Body of pancreas (tissue), 4 donors: ENCODE measurements at regions not wholly inside any gene's neighbourhood (a gene's known extent, or its start where the extent isn't known, plus 50 kb on each side); places are given as distances from the start of the nearest gene placed in this dataset.

Experiments
- ATAC-seq: fragments of 150-250 bp; one replicate; pipeline ENCODE4 v1.9.1; 2016
- DNase-seq, 4 donors: peaks; one replicate each; pipeline ENCODE4 v3.0.0-alpha.2; 2019
- H3K27ac ChIP-seq, 4 donors: fragments of 200-600 bp; sonication (generic); 1 replicate in 3 of 4; 2 replicates in 1 of 4; pipeline versions ENCODE4 v1.5.1 to v1.6.1; 2016 to 2019; ENCODE audit warnings: mild to moderate bottlenecking in 1 of 4, mixed read lengths in 1 of 4, moderate library complexity in 1 of 4
- H3K27me3 ChIP-seq, 2 donors: fragments of 200-600 bp; sonication (generic); one replicate each; pipeline ENCODE4 v1.6.0; 2016; ENCODE audit warnings: mild to moderate bottlenecking in 1 of 2
- H3K36me3 ChIP-seq, 2 donors: fragments of 200-600 bp; sonication (generic); replicated peaks in 1 of 2; 2 replicates each; pipeline ENCODE4 v1.5.1; 2016; ENCODE audit warnings: low read depth in 2 of 2; ENCODE audit not compliant: insufficient read depth in 1 of 2
- H3K4me1 ChIP-seq: fragments of 200-600 bp; sonication (generic); one replicate; pipeline ENCODE4 v1.6.0; 2016
- H3K4me3 ChIP-seq, 2 donors: fragments of 200-600 bp; sonication (generic); 1 replicate in 1 of 2; 2 replicates in 1 of 2; pipeline ENCODE4 v1.5.1; 2016 to 2019
- H3K9me3 ChIP-seq, 3 donors: fragments of 200-600 bp; sonication (generic); 1 replicate in 2 of 3; 2 replicates in 1 of 3; pipeline ENCODE4 v1.5.1; 2016
- POLR2A ChIP-seq, 3 donors: fragments of 450-650 bp; IDR thresholded peaks; one replicate each; pipeline ENCODE4 v1.6.1; 2016; ENCODE audit warnings: antibody characterized with exemption in 3 of 3, mild to moderate bottlenecking in 2 of 3
- WGBS, 2 donors: methylation state at CpG; one replicate each; pipeline ENCODE4 v1.1.5; 2017; 5-methylcytosine and 5-hydroxymethylcytosine counted together
- intact Hi-C: fragments of 100-400 bp; cut with DNase I; formaldehyde crosslinking; loops from one replicate; pipeline ENCODE4 v1.15.1; 2023
- TF ChIP-seq, protein P1 (sequence below), 7 experiments: fragments of 450-650 bp in 4 of 7; fragments of 200-600 bp in 3 of 7; sonication (generic) in 3 of 7; IDR thresholded peaks; one replicate each; pipeline ENCODE4 v1.5.1; 2016 to 2019; ENCODE audit warnings: antibody characterized with exemption in 7 of 7

DNA sequence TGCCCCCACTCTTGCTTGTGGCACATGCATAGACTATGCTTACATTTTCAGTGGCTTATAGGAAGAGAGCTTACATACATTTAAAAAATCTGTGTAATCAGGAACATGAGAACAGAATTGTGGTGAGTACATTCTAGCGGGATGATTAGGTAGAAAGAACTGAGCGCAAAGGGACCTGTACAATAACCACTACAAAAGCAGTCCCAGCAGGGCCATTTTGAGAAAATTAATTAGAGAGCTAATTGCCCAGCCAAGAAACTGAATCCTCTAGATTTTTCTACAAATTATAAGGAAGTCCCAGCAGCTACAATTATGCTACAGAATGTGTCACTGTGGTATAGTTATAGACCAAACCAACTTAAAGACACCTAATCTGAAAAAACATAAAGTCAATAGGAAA is 105.6 kb upstream of the TNFAIP3 start:
- WGBS, 2 donors, result 48 to 70% methylated on average over 2 of the region's 2 CpGs
- TF ChIP-seq, protein P1, sequence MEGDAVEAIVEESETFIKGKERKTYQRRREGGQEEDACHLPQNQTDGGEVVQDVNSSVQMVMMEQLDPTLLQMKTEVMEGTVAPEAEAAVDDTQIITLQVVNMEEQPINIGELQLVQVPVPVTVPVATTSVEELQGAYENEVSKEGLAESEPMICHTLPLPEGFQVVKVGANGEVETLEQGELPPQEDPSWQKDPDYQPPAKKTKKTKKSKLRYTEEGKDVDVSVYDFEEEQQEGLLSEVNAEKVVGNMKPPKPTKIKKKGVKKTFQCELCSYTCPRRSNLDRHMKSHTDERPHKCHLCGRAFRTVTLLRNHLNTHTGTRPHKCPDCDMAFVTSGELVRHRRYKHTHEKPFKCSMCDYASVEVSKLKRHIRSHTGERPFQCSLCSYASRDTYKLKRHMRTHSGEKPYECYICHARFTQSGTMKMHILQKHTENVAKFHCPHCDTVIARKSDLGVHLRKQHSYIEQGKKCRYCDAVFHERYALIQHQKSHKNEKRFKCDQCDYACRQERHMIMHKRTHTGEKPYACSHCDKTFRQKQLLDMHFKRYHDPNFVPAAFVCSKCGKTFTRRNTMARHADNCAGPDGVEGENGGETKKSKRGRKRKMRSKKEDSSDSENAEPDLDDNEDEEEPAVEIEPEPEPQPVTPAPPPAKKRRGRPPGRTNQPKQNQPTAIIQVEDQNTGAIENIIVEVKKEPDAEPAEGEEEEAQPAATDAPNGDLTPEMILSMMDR (IDR thresholded peaks at IDR 0.05), result no peak
- TF ChIP-seq POLR2A (IDR thresholded peaks at IDR 0.05), result no peak
- DNase-seq, result no peak
- Histone ChIP-seq H3K9me3 (no peaks in the 10 kb centered on the region), H3K27me3 (no peaks in the 10 kb centered on the region), H3K36me3 (no peaks in the 10 kb centered on the region), H3K27ac (no peak overlapping the region), H3K4me1 (no peaks in the 10 kb centered on the region), H3K4me3 (no peak overlapping the region)
- no peak for ATAC-seq
- intact Hi-C loops, result no loop called here

DNA sequence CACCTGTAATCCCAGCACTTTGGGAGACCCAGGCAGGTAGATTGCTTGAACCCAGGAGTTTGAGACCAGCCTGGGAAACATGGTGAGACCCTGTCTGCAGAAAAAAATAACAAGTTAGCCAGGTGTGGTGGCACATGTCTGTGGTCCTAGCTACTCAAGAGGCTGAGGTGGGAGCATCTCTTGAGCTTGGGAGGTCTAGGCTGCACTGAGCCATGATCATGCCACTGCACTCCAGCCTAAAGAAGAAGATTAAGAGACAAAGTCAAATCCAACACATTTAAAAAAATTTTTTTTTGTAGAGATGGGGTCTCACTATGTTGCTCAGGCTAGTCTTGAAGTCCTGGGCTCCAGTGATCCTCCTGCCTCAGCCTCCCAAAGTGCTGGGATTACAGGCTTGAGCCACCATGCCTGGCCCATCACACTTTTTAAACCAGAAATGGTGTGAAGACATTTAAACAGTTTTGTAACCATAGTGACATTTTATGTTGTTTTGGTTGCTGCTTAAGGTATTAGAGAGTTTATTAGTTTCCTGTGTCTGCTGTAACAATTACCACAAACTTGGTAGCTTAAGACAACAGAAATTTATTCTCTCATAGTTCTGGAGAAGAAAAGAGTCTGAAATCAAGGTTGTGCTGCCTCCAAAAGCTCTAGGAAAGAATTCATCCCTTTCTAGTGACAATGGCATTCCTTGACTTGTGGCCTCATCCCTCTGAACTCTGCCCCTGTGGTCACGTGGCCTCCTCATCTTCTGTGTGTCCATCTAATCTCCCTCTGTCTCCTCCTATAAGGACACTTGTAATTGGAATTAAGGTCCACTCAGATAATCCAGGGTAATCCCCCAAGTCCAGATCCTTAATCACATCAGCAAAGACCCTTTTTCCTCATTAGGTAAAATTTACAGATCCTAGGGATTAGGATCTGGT is 104.6 kb upstream of the TNFAIP3 start:
- no peaks in the 10 kb centered on the region for H3K4me1 ChIP-seq
- 83% methylated on average over 1 of the region's 1 CpG for WGBS, 2 donors
- H3K36me3 ChIP-seq, result no peaks in the 10 kb centered on the region
- TF ChIP-seq POLR2A (IDR thresholded peaks at IDR 0.05), result no peak
- TF ChIP-seq, protein P1 (IDR thresholded peaks at IDR 0.05), result no peak
- no peaks in the 10 kb centered on the region for H3K9me3 ChIP-seq
- H3K4me3 ChIP-seq, result no peak overlapping the region
- DNase-seq (no peak), ATAC-seq (no peak)
- intact Hi-C loops, result no loop called here
- no peaks in the 10 kb centered on the region for H3K27me3 ChIP-seq
- no peak overlapping the region for H3K27ac ChIP-seq

DNA sequence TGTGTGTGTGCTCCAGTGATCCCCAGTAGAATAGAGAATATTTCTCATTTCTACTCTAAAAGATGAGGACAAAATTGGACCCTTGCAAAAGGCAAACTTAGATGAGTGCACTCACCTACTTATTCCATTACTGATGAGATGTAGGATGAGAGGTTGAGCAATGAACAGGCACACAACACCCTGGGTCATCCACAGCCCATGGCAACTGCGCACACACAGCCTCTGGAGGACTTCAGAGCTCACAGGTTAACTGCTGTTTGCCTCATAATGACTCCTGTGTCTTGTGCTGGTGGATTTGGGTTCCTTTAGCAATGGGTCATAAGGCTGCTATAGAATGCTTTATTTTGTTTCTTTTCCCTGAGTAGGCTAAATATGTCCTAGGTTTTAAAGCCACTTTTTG is 103.6 kb upstream of the TNFAIP3 start:
- ATAC-seq, result no peak
- no peaks in the 10 kb centered on the region for H3K36me3 ChIP-seq
- H3K27ac ChIP-seq, result no peak overlapping the region
- DNase-seq, result no peak
- H3K9me3 ChIP-seq, result no peaks in the 10 kb centered on the region
- intact Hi-C loops, result no loop called here
- no peaks in the 10 kb centered on the region for H3K4me1 ChIP-seq
- H3K27me3 ChIP-seq, result no peaks in the 10 kb centered on the region
- H3K4me3 ChIP-seq, result no peak overlapping the region
- TF ChIP-seq, protein P1 (IDR thresholded peaks at IDR 0.05), result no peak
- no peak for TF ChIP-seq POLR2A (IDR thresholded peaks at IDR 0.05)
- WGBS, 2 donors, result 76 to 91% methylated on average over 1 of the region's 1 CpG

DNA sequence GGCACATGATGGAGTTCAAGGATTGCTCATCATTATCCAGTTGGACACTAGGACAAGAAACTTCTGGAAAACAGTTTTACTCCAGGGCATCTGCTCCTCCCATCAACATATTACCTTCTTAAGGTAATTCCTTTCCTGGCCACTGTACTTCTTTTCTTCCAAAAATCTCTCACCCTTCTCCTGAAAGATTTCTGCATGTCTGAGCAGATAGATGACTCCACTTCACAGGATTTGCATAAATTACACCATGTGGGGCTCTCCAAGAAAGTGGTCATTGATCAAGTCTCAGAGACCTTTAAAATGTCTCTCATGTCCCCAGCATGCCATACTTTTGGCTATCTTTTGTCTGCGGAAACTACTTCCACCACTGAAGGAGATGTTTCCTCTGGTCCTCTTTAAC is 103.2 kb upstream of the TNFAIP3 start:
- TF ChIP-seq, protein P1 (IDR thresholded peaks at IDR 0.05), result no peak
- TF ChIP-seq POLR2A (IDR thresholded peaks at IDR 0.05), result no peak
- no peaks in the 10 kb centered on the region for H3K4me1 ChIP-seq
- intact Hi-C loops, result no loop called here

DNA sequence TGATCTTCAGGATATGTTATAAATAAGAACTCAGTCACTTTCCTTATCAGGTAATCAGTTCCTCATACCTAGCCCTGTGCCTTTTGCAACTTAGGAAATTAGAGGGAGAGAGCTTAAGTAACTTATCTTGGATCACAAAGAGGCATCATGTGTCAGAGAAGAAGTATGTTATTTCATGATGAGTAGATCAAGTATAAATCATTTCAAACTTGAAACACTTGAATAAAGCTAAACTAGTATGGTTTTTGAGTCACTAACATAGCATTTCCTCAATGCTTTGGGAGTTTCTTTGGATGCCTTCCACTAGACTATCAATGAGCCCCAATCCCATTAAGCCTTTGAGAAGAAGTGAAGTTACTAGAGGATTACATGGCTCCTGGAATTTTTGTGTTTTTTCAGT is 102.6 kb upstream of the TNFAIP3 start:
- no peak overlapping the region for H3K27ac ChIP-seq
- no peak for DNase-seq
- H3K9me3 ChIP-seq, result no peaks in the 10 kb centered on the region
- no peaks in the 10 kb centered on the region for H3K27me3 ChIP-seq
- H3K4me1 ChIP-seq, result no peaks in the 10 kb centered on the region
- H3K36me3 ChIP-seq, result no peaks in the 10 kb centered on the region
- H3K4me3 ChIP-seq, result no peak overlapping the region
- ATAC-seq, result no peak
- TF ChIP-seq POLR2A (IDR thresholded peaks at IDR 0.05), result no peak
- TF ChIP-seq, protein P1 (IDR thresholded peaks at IDR 0.05), result no peak
- intact Hi-C loops, result no loop called here

More for the DNA sequence above, 103.2 kb upstream of the TNFAIP3 start:
- DNase-seq (no peak), ATAC-seq (no peak)
- H3K27me3 ChIP-seq, result no peaks in the 10 kb centered on the region
- H3K4me3 ChIP-seq, result no peak overlapping the region
- no peaks in the 10 kb centered on the region for H3K36me3 ChIP-seq
- no peaks in the 10 kb centered on the region for H3K9me3 ChIP-seq
- H3K27ac ChIP-seq, result no peak overlapping the region
- 95 to 100% methylated on average over 1 of the region's 1 CpG for WGBS, 2 donors
